H1 (cell line): ENCODE measurements at regions not wholly inside any gene's neighbourhood (a gene's known extent, or its start where the extent isn't known, plus 50 kb on each side); places are given as distances from the start of the nearest gene placed in this dataset.

Source experiments
- CTCF ChIP-seq, 3 experiments: IDR thresholded peaks; 1 replicate in 2 of 3; 2 replicates in 1 of 3; pipeline versions ENCODE4 v1.5.1 to v1.6.1; 2011; ENCODE audit warnings: low read length in 3 of 3, mild to moderate bottlenecking in 3 of 3, inconsistent platforms in 2 of 3, low read depth in 1 of 3, moderate library complexity in 1 of 3; ENCODE audit not compliant: insufficient read depth in 1 of 3; ENCODE audit errors: control extremely low read depth in 1 of 3
- SP2 ChIP-seq: IDR thresholded peaks from 2 replicates; pipeline ENCODE4 v1.6.1; 2012; ENCODE audit warnings: mild to moderate bottlenecking, low read length, inconsistent platforms

GRCh38 chr3:194265996-194266964, 84.8 kb downstream of the CPN2 start (continued):
- TF ChIP-seq CTCF (IDR thresholded peaks at IDR 0.05; ENCODE audit: control extremely low read depth in 1 of 3, insufficient read depth in 1 of 3, low read depth in 1 of 3, low read length in 3 of 3), result no peak
- TF ChIP-seq SP2, result no peak
- TF ChIP-seq, all 59 proteins: peak for 0
